ENCODE measurements at regions not wholly inside any gene's neighbourhood (a gene's known extent, or its start where the extent isn't known, plus 50 kb on each side); places are given as distances from the start of the nearest gene placed in this dataset.

DNA sequence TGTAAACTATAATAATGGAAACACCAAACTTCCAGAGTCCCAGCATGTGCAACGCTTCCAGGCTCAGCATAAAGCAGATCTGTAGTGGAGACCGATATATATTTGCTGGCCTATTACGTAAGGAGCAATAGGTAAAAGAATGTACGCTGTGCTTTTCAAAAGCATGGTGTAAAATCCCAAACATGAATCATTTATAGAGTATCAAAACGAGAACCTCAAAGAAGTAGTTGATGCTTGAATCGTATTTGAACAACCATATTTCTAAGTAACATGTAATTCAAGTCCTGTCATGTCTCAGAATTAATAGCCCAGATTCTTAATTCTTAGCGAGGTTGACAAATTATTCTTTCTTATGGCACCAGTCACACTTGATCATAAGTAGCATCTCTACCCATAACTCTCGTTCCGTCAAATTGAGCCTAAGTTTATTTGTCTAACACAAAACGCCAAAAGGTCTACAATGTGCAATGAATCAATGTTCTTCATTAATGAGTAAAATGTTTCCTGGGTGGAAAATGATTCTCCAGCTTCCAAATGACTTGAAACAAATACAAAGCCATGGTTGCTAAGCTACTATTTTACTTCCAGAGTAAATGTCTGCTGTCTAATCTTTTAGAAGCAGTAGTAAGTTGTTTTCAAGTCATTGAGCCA, 811.5 kb upstream of the FRG1 start:
- TF ChIP-seq, protein P1, sequence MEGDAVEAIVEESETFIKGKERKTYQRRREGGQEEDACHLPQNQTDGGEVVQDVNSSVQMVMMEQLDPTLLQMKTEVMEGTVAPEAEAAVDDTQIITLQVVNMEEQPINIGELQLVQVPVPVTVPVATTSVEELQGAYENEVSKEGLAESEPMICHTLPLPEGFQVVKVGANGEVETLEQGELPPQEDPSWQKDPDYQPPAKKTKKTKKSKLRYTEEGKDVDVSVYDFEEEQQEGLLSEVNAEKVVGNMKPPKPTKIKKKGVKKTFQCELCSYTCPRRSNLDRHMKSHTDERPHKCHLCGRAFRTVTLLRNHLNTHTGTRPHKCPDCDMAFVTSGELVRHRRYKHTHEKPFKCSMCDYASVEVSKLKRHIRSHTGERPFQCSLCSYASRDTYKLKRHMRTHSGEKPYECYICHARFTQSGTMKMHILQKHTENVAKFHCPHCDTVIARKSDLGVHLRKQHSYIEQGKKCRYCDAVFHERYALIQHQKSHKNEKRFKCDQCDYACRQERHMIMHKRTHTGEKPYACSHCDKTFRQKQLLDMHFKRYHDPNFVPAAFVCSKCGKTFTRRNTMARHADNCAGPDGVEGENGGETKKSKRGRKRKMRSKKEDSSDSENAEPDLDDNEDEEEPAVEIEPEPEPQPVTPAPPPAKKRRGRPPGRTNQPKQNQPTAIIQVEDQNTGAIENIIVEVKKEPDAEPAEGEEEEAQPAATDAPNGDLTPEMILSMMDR (IDR thresholded peaks at IDR 0.05) = no peak
- TF ChIP-seq POLR2A (IDR thresholded peaks at IDR 0.05) = no peak

Data from lower leg skin (tissue), 3 donors.